HG03432 (cell line): ENCODE measurements at regions not wholly inside any gene's neighbourhood (a gene's known extent, or its start where the extent isn't known, plus 50 kb on each side); places are given as distances from the start of the nearest gene placed in this dataset.
"Not testable (repeated sequence)": the region's sequence is repeated elsewhere in the genome, so short reads cannot be mapped to it uniquely, and the experiment has no call there.

Experiments used
- ATAC-seq: cut with Tn5 transposase; IDR thresholded peaks from one replicate; pipeline ENCODE4 v1.9.1; 2021; ENCODE audit warnings: mild to moderate bottlenecking, moderate library complexity; ENCODE audit not compliant: unreplicated experiment

- no peak for ATAC-seq
Measured at GRCh38 chr5:124894541-124894940, 148.1 kb upstream of the ZNF608 start.

- no peak for ATAC-seq
Measured at GRCh38 chr5:124895236-124895635, 148.8 kb upstream of the ZNF608 start.

- no peak for ATAC-seq
Measured at GRCh38 chr5:124901081-124901480, 154.6 kb upstream of the ZNF608 start.

GRCh38 chr5:124902097-124902821 is 155.8 kb upstream of the ZNF608 start:
- ATAC-seq, result peak; percentile 99

GRCh38 chr5:124905256-124906130 is 159.1 kb upstream of the ZNF608 start:
- no peak for ATAC-seq

GRCh38 chr5:124906339-124907097 is 160.1 kb upstream of the ZNF608 start:
- ATAC-seq, result no peak

GRCh38 chr5:124907098-124907644 is 160.7 kb upstream of the ZNF608 start:
- ATAC-seq, result no peak

GRCh38 chr5:124908581-124909451 is 162.4 kb upstream of the ZNF608 start:
- peak; percentile 77 for ATAC-seq

- ATAC-seq, result no peak
Measured at GRCh38 chr5:124909734-124910133, 163.3 kb upstream of the ZNF608 start.

GRCh38 chr5:124910354-124911016 is 164.0 kb upstream of the ZNF608 start:
- peak; percentile 58 for ATAC-seq

- ATAC-seq, result no peak
Measured at GRCh38 chr5:124912638-124913328, 166.3 kb upstream of the ZNF608 start.

- no peak for ATAC-seq
Measured at GRCh38 chr5:124913329-124913653, 166.9 kb upstream of the ZNF608 start.

GRCh38 chr5:124916313-124916712 is 169.9 kb upstream of the ZNF608 start:
- ATAC-seq, result not testable (repeated sequence)

- ATAC-seq, result no peak
Measured at GRCh38 chr5:124918618-124919017, 172.2 kb upstream of the ZNF608 start.

- ATAC-seq, result no peak
Measured at GRCh38 chr5:124919076-124919475, 172.6 kb upstream of the ZNF608 start.

GRCh38 chr5:124919747-124920525 is 173.5 kb upstream of the ZNF608 start:
- ATAC-seq, result no peak

- ATAC-seq, result peak; percentile 91
Measured at GRCh38 chr5:124920909-124921666, 174.6 kb upstream of the ZNF608 start.

GRCh38 chr5:124921694-124922093 is 175.3 kb upstream of the ZNF608 start:
- ATAC-seq, result peak; percentile 26
